CD4-positive, alpha-beta T cell (primary cell): ENCODE measurements at regions not wholly inside any gene's neighbourhood (a gene's known extent, or its start where the extent isn't known, plus 50 kb on each side); places are given as distances from the start of the nearest gene placed in this dataset.

Experiments used
- ATAC-seq: fragments of 200-7000 bp; cut with Tn5 transposase; one replicate; pipeline ENCODE4 v1.10.0; 2022; ENCODE audit warnings: mild to moderate bottlenecking; ENCODE audit not compliant: poor library complexity
- CTCF ChIA-PET: fragments of 350-600 bp; sonication (Branson Sonifier 250); formaldehyde crosslinking; loops from one replicate; lab custom pipeline; 2021; ENCODE audit warnings: antibody characterized with exemption, inconsistent platforms; lab: Charles Lee
- POLR2A ChIA-PET: fragments of 350-600 bp; sonication (Branson Sonifier 250); formaldehyde crosslinking; loops from one replicate; lab custom pipeline; 2021; ENCODE audit warnings: antibody characterized with exemption, inconsistent platforms; lab: Charles Lee
- DNase-seq, 14 experiments: peaks; one replicate each; pipeline ENCODE4 v3.0.0-alpha.2; 2013 to 2020; ENCODE audit warnings: mixed read lengths in 2 of 14
- H3K27ac ChIP-seq, 2 donors: one replicate each; pipeline versions ENCODE4 v1.5.1 to v1.7.0; 2013; ENCODE audit warnings: low read length in 2 of 2, low read depth in 1 of 2, mild to moderate bottlenecking in 1 of 2
- H3K27me3 ChIP-seq, 2 experiments: 1 replicate in 1 of 2; 2 replicates in 1 of 2; pipeline versions ENCODE4 v1.6.1 to v1.7.0; 2013; ENCODE audit warnings: low read length in 2 of 2, control low read depth in 1 of 2, mild to moderate bottlenecking in 1 of 2, moderate library complexity in 1 of 2; ENCODE audit not compliant: insufficient read depth in 2 of 2, control insufficient read depth in 1 of 2
- H3K36me3 ChIP-seq: one replicate; pipeline ENCODE4 v1.6.1; 2013; ENCODE audit warnings: low read length, control low read depth; ENCODE audit not compliant: insufficient read depth
- H3K4me1 ChIP-seq: one replicate; pipeline ENCODE4 v1.6.1; 2013; ENCODE audit warnings: low read length, control low read depth; ENCODE audit not compliant: insufficient read depth
- H3K4me3 ChIP-seq: one replicate; pipeline ENCODE4 v1.5.1; 2013; ENCODE audit warnings: mild to moderate bottlenecking, low read length, moderate library complexity
- H3K9me3 ChIP-seq, 2 experiments: 1 replicate in 1 of 2; 2 replicates in 1 of 2; pipeline versions ENCODE4 v1.6.1 to v1.7.0; 2013; ENCODE audit warnings: low read length in 2 of 2, mild to moderate bottlenecking in 2 of 2, control low read depth in 1 of 2, moderate library complexity in 1 of 2; ENCODE audit not compliant: control insufficient read depth in 1 of 2, insufficient read depth in 1 of 2
- H3K27ac Mint-ChIP-seq: one replicate; pipeline ENCODE4 v1.8.0; 2020; ENCODE audit warnings: mixed read lengths
- H3K27me3 Mint-ChIP-seq: one replicate; pipeline ENCODE4 v1.8.0; 2021; ENCODE audit warnings: mixed read lengths
- H3K36me3 Mint-ChIP-seq: one replicate; pipeline ENCODE4 v1.8.0; 2021; ENCODE audit warnings: low read depth, mixed read lengths
- H3K4me1 Mint-ChIP-seq: one replicate; pipeline ENCODE4 v1.8.0; 2021; ENCODE audit warnings: low read depth, mixed read lengths
- H3K4me3 Mint-ChIP-seq: one replicate; pipeline ENCODE4 v1.8.0; 2020; ENCODE audit warnings: mild to moderate bottlenecking, mixed read lengths
- H3K9me3 Mint-ChIP-seq: one replicate; pipeline ENCODE4 v1.8.0; 2020; ENCODE audit warnings: mixed read lengths
- CTCF ChIP-seq: fragments of 200-600 bp; IDR thresholded peaks from one replicate; pipeline ENCODE4 v1.8.0; 2022; ENCODE audit warnings: antibody characterized with exemption, mild to moderate bottlenecking
- intact Hi-C, 2 experiments: fragments of 100-400 bp; cut with DNase I in 1 of 2; cut with micrococcal nuclease in 1 of 2; formaldehyde crosslinking; loops; one replicate each; pipeline versions ENCODE4 v1.15.1 to v1.9.0; 2023 to 2025; cut with DNase I, micrococcal nuclease

- Histone ChIP-seq H3K27me3 (no peaks in the 10 kb centered on the region), H3K27ac (no peak overlapping the region), H3K4me3 (no peak overlapping the region), H3K9me3 (no peaks in the 10 kb centered on the region), H3K36me3 (no peaks in the 10 kb centered on the region), H3K4me1 (no peaks in the 10 kb centered on the region)
- Mint-ChIP-seq H3K9me3 (no peaks in the 10 kb centered on the region), H3K4me3 (no peak overlapping the region), H3K27me3 (no peaks in the 10 kb centered on the region), H3K4me1 (no peaks in the 10 kb centered on the region), H3K36me3 (no peaks in the 10 kb centered on the region), H3K27ac (no peak overlapping the region)
- ChIA-PET CTCF (no interaction called here), POLR2A (no interaction called here)
- DNase-seq (no peak), ATAC-seq (no peak)
- intact Hi-C loops, result no loop called here
- TF ChIP-seq CTCF, result no peak
These were observed 259.7 kb upstream of the DCN start for GRCh38 chr12:91441993-91442952.

- Histone ChIP-seq H3K4me3 (no peak overlapping the region), H3K36me3 (no peaks in the 10 kb centered on the region), H3K27me3 (no peaks in the 10 kb centered on the region), H3K4me1 (no peaks in the 10 kb centered on the region), H3K27ac (no peak overlapping the region), H3K9me3 (no peaks in the 10 kb centered on the region)
- CTCF ChIA-PET, result no interaction called here
- Mint-ChIP-seq H3K36me3 (no peaks in the 10 kb centered on the region), H3K27me3 (no peaks in the 10 kb centered on the region), H3K4me1 (no peaks in the 10 kb centered on the region), H3K27ac (no peak overlapping the region), H3K4me3 (no peak overlapping the region), H3K9me3 (no peaks in the 10 kb centered on the region)
- POLR2A ChIA-PET, result no interaction called here
- intact Hi-C loops, result no loop called here
- DNase-seq, result no peak
- TF ChIP-seq CTCF, result no peak
- ATAC-seq, result no peak
These were observed 258.6 kb upstream of the DCN start for GRCh38 chr12:91441246-91441645.

GRCh38 chr12:91434081-91434480 is 251.5 kb upstream of the DCN start:
- Histone ChIP-seq H3K27ac (no peak overlapping the region), H3K27me3 (no peaks in the 10 kb centered on the region), H3K36me3 (no peaks in the 10 kb centered on the region), H3K9me3 (no peaks in the 10 kb centered on the region), H3K4me3 (no peak overlapping the region), H3K4me1 (no peaks in the 10 kb centered on the region)
- no peak overlapping the region for H3K27ac Mint-ChIP-seq
- no peaks in the 10 kb centered on the region for H3K4me1 Mint-ChIP-seq
- no peak for ATAC-seq
- ChIA-PET CTCF (no interaction called here), POLR2A (no interaction called here)
- no peaks in the 10 kb centered on the region for H3K36me3 Mint-ChIP-seq
- no peak for TF ChIP-seq CTCF
- H3K4me3 Mint-ChIP-seq, result no peak overlapping the region
- H3K9me3 Mint-ChIP-seq, result no peaks in the 10 kb centered on the region
- DNase-seq, result no peak
- no peaks in the 10 kb centered on the region for H3K27me3 Mint-ChIP-seq
- intact Hi-C loops, result no loop called here
